Right atrium auricular region (tissue), 2 donors: ENCODE measurements at regions not wholly inside any gene's neighbourhood (a gene's known extent, or its start where the extent isn't known, plus 50 kb on each side); places are given as distances from the start of the nearest gene placed in this dataset.

Experiments
- DNase-seq: peaks from one replicate; pipeline ENCODE4 v3.0.0-alpha.2; 2019; ENCODE audit warnings: low spot score
- H3K27ac ChIP-seq, 2 donors: fragments of 200-600 bp; sonication (generic); 1 replicate in 1 of 2; 2 replicates in 1 of 2; pipeline ENCODE4 v1.5.1; 2016 to 2019
- H3K27me3 ChIP-seq, 2 donors: fragments of 200-600 bp; sonication (generic); one replicate each; pipeline versions ENCODE4 v1.5.1 to v1.6.0; 2017 to 2019
- H3K36me3 ChIP-seq: fragments of 200-600 bp; sonication (generic); one replicate; pipeline ENCODE4 v1.5.1; 2016
- H3K4me1 ChIP-seq, 2 donors: fragments of 200-600 bp; sonication (generic); one replicate each; pipeline versions ENCODE4 v1.5.1 to v1.6.0; 2017 to 2019
- H3K4me3 ChIP-seq, 2 donors: fragments of 200-600 bp; sonication (generic); 1 replicate in 1 of 2; 2 replicates in 1 of 2; pipeline ENCODE4 v1.5.1; 2017 to 2019; ENCODE audit warnings: mild to moderate bottlenecking in 1 of 2, moderate library complexity in 1 of 2
- H3K9me3 ChIP-seq, 2 donors: fragments of 200-600 bp; sonication (generic); one replicate each; pipeline ENCODE4 v1.5.1; 2019
- CTCF ChIP-seq, 2 donors: fragments of 200-600 bp; sonication (generic); IDR thresholded peaks; one replicate each; pipeline ENCODE4 v1.5.1; 2019; ENCODE audit warnings: antibody characterized with exemption in 2 of 2

- Histone ChIP-seq H3K9me3 (no peaks in the 10 kb centered on the region), H3K27me3 (no peaks in the 10 kb centered on the region), H3K4me3 (no peak overlapping the region), H3K27ac (no peak overlapping the region), H3K4me1 (no peaks in the 10 kb centered on the region), H3K36me3 (no peaks in the 10 kb centered on the region)
- TF ChIP-seq CTCF (IDR thresholded peaks at IDR 0.05): no peak
- no peak for DNase-seq
These were observed 209.1 kb upstream of the KCNN2 start for GRCh38 chr5:114152656-114153360.

GRCh38 chr5:114153392-114153791, 208.5 kb upstream of the KCNN2 start:
- Histone ChIP-seq H3K27ac (no peak overlapping the region), H3K4me1 (no peaks in the 10 kb centered on the region), H3K36me3 (no peaks in the 10 kb centered on the region), H3K4me3 (no peak overlapping the region), H3K9me3 (no peaks in the 10 kb centered on the region), H3K27me3 (no peaks in the 10 kb centered on the region)
- no peak for TF ChIP-seq CTCF (IDR thresholded peaks at IDR 0.05)
- DNase-seq: no peak

GRCh38 chr5:114153833-114154232, 208.0 kb upstream of the KCNN2 start:
- Histone ChIP-seq H3K9me3 (no peaks in the 10 kb centered on the region), H3K36me3 (no peaks in the 10 kb centered on the region), H3K27me3 (no peaks in the 10 kb centered on the region), H3K4me1 (no peaks in the 10 kb centered on the region), H3K4me3 (no peak overlapping the region), H3K27ac (no peak overlapping the region)
- DNase-seq: no peak
- no peak for TF ChIP-seq CTCF (IDR thresholded peaks at IDR 0.05)

- H3K27ac ChIP-seq: no peak overlapping the region
- no peak for TF ChIP-seq CTCF (IDR thresholded peaks at IDR 0.05)
- H3K4me3 ChIP-seq: no peak overlapping the region
- no peaks in the 10 kb centered on the region for H3K9me3 ChIP-seq
- no peak for DNase-seq
- H3K27me3 ChIP-seq: no peaks in the 10 kb centered on the region
- no peaks in the 10 kb centered on the region for H3K4me1 ChIP-seq
- no peaks in the 10 kb centered on the region for H3K36me3 ChIP-seq
These were observed 195.8 kb upstream of the KCNN2 start for GRCh38 chr5:114166081-114166480.

GRCh38 chr5:114174131-114174530, 187.7 kb upstream of the KCNN2 start:
- Histone ChIP-seq H3K27ac (no peak overlapping the region), H3K27me3 (no peaks in the 10 kb centered on the region), H3K9me3 (peaks cover 0 to 16% of the 10 kb centered on the region in 2 donors), H3K4me3 (no peak overlapping the region), H3K36me3 (no peaks in the 10 kb centered on the region), H3K4me1 (peaks cover 0 to 11% of the 10 kb centered on the region in 2 donors)
- DNase-seq: no peak
- TF ChIP-seq CTCF (IDR thresholded peaks at IDR 0.05): no peak

- DNase-seq: no peak
- H3K27ac ChIP-seq: no peak overlapping the region
- H3K36me3 ChIP-seq: no peaks in the 10 kb centered on the region
- no peaks in the 10 kb centered on the region for H3K27me3 ChIP-seq
- H3K9me3 ChIP-seq: peaks cover 0 to 16% of the 10 kb centered on the region in 2 donors
- no peak for TF ChIP-seq CTCF (IDR thresholded peaks at IDR 0.05)
- peaks cover 0 to 11% of the 10 kb centered on the region in 2 donors for H3K4me1 ChIP-seq
- H3K4me3 ChIP-seq: no peak overlapping the region
These were observed 187.0 kb upstream of the KCNN2 start for GRCh38 chr5:114174837-114175236.
